Spleen (tissue), 11 donors: ENCODE measurements at regions not wholly inside any gene's neighbourhood (a gene's known extent, or its start where the extent isn't known, plus 50 kb on each side); places are given as distances from the start of the nearest gene placed in this dataset.

Experiments used
- DNase-seq: peaks from one replicate; pipeline ENCODE4 v3.0.0-alpha.2; 2020
- H3K27ac ChIP-seq, 8 donors: fragments of 200-600 bp; sonication (generic) in 7 of 8; 1 replicate in 4 of 8; 2 replicates in 4 of 8; pipeline versions ENCODE4 v1.5.0 to v1.8.0; 2016 to 2021; ENCODE audit warnings: inconsistent platforms in 4 of 8, mild to moderate bottlenecking in 4 of 8, moderate library complexity in 1 of 8
- H3K27me3 ChIP-seq, 7 donors: fragments of 200-600 bp; sonication (generic) in 6 of 7; replicated peaks in 1 of 7; 1 replicate in 4 of 7; 2 replicates in 3 of 7; pipeline versions ENCODE4 v1.5.0 to v1.8.0; 2016 to 2021; ENCODE audit warnings: inconsistent platforms in 3 of 7, mild to moderate bottlenecking in 1 of 7
- H3K36me3 ChIP-seq, 6 donors: fragments of 200-600 bp; sonication (generic) in 5 of 6; 1 replicate in 4 of 6; 2 replicates in 2 of 6; pipeline versions ENCODE4 v1.5.0 to v1.8.0; 2016 to 2021; ENCODE audit warnings: inconsistent platforms in 2 of 6
- H3K4me1 ChIP-seq, 6 donors: fragments of 200-600 bp; sonication (generic) in 5 of 6; 1 replicate in 3 of 6; 2 replicates in 3 of 6; pipeline versions ENCODE4 v1.5.0 to v1.8.0; 2016 to 2021; ENCODE audit warnings: inconsistent platforms in 3 of 6
- H3K4me3 ChIP-seq, 8 donors: fragments of 200-600 bp; sonication (generic) in 7 of 8; 1 replicate in 4 of 8; 2 replicates in 4 of 8; pipeline versions ENCODE4 v1.5.0 to v1.8.0; 2016 to 2021; ENCODE audit warnings: inconsistent platforms in 4 of 8, mild to moderate bottlenecking in 4 of 8, moderate library complexity in 2 of 8
- H3K9me3 ChIP-seq, 8 donors: fragments of 200-600 bp; sonication (generic) in 7 of 8; 1 replicate in 4 of 8; 2 replicates in 4 of 8; pipeline versions ENCODE4 v1.5.0 to v1.8.0; 2016 to 2021; ENCODE audit warnings: inconsistent platforms in 4 of 8
- POLR2A ChIP-seq, 3 donors: fragments of 450-650 bp; IDR thresholded peaks; one replicate each; pipeline ENCODE4 v1.5.1; 2017; ENCODE audit warnings: antibody characterized with exemption in 3 of 3, mild to moderate bottlenecking in 1 of 3
- POLR2AphosphoS5 ChIP-seq, 3 donors: sonication (generic); formaldehyde crosslinking; IDR thresholded peaks; one replicate each; pipeline ENCODE4 v1.5.1; 2017; ENCODE audit warnings: antibody characterized with exemption in 3 of 3
- WGBS, 5 donors: extraction: QIAGEN DNeasy Blood & Tissue Kit in 3 of 5; methylation state at CpG; one replicate each; pipeline versions ENCODE4 v1.1.5 to v1.1.7; 2013 to 2018; 5-methylcytosine and 5-hydroxymethylcytosine counted together
- intact Hi-C: fragments of 100-400 bp; cut with DNase I; formaldehyde crosslinking; loops from one replicate; pipeline ENCODE4 v1.15.0; 2023; ENCODE audit warnings: low total_unique reads
- TF ChIP-seq, protein P1 (sequence below), 11 experiments: fragments of 200-600 bp in 7 of 11; fragments of 450-650 bp in 4 of 11; sonication (generic) in 4 of 11; IDR thresholded peaks in 8 of 11; conservative IDR thresholded peaks in 3 of 11; 1 replicate in 7 of 11; 2 replicates in 4 of 11; pipeline versions ENCODE4 v1.4.0 to v1.8.0; 2016 to 2021; ENCODE audit warnings: antibody characterized with exemption in 11 of 11, inconsistent platforms in 4 of 11, mild to moderate bottlenecking in 1 of 11
- donor health status: healthy with polysubstance abuse.
- donor health status: DM: no; HTN: no; CAD: no; lungs with moderate emphysema.
- donor health status: DM: no; HTN: no; CAD: no.
- donor health status: Bipolar disorder and iron deficiency.
- donor health status: healthy.
- donor health status: DM: no; HTN: no; CAD: no.
- donor health status: DM: yes; HTN: yes; CAD: no.

DNA sequence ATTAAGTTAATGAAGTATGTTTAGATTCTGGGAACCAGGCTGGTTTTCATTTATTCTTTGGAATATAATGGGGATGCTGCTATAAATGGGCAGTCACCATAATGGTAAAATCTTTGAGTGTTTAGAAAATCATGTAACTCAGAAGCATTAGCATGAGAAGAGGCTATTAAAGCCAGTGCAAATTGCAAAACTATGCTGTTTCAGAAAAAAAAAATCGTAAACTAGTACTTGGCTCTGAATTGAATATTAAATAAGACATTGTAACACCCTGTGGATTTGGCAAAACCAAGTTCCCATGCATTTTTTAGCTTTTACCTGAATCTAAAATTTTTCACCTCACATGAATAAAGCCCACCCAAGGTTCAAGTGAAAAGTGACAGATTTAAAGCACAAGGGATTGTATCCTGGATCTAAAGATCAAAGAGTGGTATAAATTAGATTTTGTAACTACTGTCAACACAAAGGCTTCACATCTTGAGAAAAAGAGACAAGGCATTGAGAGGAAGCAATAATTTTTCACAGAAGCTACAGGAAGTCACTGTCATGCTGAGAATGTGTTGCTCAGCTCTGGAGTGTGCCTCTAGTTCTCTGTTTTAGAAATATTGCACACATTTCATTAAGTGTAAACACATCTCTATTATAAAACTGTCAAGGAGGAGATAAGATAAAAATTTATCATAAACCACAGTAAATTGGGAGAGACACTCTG, 142.2 kb downstream of the ABCA8 start:
- intact Hi-C loops: no loop called here
- Histone ChIP-seq H3K4me3 (no peak overlapping the region), H3K36me3 (no peaks in the 10 kb centered on the region), H3K4me1 (peaks cover 0 to 8% (median 0%) of the 10 kb centered on the region in 6 donors), H3K9me3 (peaks cover 0 to 14% (median 10%) of the 10 kb centered on the region in 8 donors), H3K27ac (peak overlapping the region in 4 of 8 donors; percentile 41 to 54 (median 46)), H3K27me3 (no peaks in the 10 kb centered on the region)
- 12 to 20% (median 18%) methylated on average over 1 of the region's 1 CpG for WGBS, 5 donors
- TF ChIP-seq, protein P1, sequence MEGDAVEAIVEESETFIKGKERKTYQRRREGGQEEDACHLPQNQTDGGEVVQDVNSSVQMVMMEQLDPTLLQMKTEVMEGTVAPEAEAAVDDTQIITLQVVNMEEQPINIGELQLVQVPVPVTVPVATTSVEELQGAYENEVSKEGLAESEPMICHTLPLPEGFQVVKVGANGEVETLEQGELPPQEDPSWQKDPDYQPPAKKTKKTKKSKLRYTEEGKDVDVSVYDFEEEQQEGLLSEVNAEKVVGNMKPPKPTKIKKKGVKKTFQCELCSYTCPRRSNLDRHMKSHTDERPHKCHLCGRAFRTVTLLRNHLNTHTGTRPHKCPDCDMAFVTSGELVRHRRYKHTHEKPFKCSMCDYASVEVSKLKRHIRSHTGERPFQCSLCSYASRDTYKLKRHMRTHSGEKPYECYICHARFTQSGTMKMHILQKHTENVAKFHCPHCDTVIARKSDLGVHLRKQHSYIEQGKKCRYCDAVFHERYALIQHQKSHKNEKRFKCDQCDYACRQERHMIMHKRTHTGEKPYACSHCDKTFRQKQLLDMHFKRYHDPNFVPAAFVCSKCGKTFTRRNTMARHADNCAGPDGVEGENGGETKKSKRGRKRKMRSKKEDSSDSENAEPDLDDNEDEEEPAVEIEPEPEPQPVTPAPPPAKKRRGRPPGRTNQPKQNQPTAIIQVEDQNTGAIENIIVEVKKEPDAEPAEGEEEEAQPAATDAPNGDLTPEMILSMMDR (IDR thresholded peaks at IDR 0.05 in 8 of 11, conservative IDR thresholded peaks at IDR 0.05 in 3 of 11): no peak
- TF ChIP-seq POLR2AphosphoS5 (IDR thresholded peaks at IDR 0.05): no peak
- no peak for TF ChIP-seq POLR2A (IDR thresholded peaks at IDR 0.05)
- DNase-seq: no peak

DNA sequence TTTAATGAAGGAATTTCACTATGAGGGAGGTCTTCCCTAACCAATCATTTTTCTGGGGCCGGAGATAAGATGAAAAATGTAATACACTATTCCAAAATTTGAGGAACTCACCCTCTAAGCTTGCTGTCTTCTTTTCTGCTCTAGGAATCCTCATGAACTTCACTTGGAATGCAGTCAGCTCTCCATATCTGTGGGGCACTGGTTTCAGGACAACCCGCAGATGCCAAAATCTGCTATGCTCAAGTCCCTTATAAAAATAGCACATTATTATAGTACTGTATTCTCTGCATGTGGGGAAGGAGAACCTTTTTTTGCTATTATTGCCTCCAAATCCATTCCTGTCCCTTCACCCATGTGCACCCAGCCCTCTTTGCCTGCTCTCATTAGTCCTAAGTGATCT, 146.0 kb downstream of the ABCA8 start:
- Histone ChIP-seq H3K36me3 (no peaks in the 10 kb centered on the region), H3K4me1 (peaks cover 0 to 8% (median 0%) of the 10 kb centered on the region in 6 donors), H3K4me3 (no peak overlapping the region), H3K27me3 (no peaks in the 10 kb centered on the region), H3K9me3 (peaks cover 0 to 14% (median 10%) of the 10 kb centered on the region in 8 donors), H3K27ac (no peak overlapping the region)
- no peak for DNase-seq
- WGBS, 5 donors: 78 to 95% (median 92%) methylated on average over 2 of the region's 2 CpGs
- intact Hi-C loops: no loop called here
- TF ChIP-seq POLR2A (IDR thresholded peaks at IDR 0.05) (no peak), POLR2AphosphoS5 (IDR thresholded peaks at IDR 0.05) (no peak)
- TF ChIP-seq, protein P1 (IDR thresholded peaks at IDR 0.05 in 8 of 11, conservative IDR thresholded peaks at IDR 0.05 in 3 of 11): no peak

DNA sequence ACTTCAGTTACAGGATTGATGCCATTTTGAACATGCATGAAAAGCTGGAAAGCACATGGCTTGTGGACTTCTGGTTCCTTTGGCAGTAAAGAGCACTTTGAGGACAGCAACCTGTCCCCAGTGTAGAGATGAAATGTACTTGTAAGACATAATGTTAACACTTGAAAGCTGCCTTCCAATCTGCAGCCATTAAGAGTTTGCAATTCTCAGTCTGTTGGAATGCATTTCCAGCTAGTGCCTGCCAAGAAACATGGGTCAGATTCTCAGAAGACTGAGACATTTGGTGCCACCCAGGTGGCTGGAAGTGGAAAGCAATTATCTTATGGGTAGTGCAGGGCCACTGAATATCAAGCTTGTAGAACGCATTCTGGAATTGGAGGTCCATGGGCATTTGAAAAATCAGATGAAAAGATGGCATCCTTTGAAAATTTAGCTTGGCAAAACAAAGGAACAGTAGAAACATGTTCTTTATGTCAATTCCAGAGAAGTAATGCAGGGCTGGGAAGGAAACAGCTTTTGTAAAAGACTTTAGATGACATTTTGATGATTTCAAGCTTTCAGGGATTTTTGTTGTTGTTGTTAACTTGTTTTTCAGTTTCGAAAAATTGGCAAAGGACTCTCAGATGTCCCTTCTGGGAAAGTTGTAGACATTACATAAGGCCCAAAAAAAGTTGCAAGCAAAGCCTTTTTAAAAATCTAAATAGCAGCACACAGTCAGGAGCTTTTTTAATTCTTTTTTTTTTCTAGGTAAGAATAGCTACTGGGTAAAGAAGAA, 147.0 kb downstream of the ABCA8 start:
- intact Hi-C loops: no loop called here
- no peak for DNase-seq
- no peak overlapping the region for H3K4me3 ChIP-seq
- no peaks in the 10 kb centered on the region for H3K27me3 ChIP-seq
- peaks cover 0 to 14% (median 10%) of the 10 kb centered on the region in 8 donors for H3K9me3 ChIP-seq
- no peaks in the 10 kb centered on the region for H3K36me3 ChIP-seq
- TF ChIP-seq, protein P1 (IDR thresholded peaks at IDR 0.05 in 8 of 11, conservative IDR thresholded peaks at IDR 0.05 in 3 of 11): no peak
- TF ChIP-seq POLR2A (IDR thresholded peaks at IDR 0.05) (no peak), POLR2AphosphoS5 (IDR thresholded peaks at IDR 0.05) (no peak)
- 71 to 85% (median 76%) methylated on average over 2 of the region's 2 CpGs for WGBS, 5 donors
- peaks cover 0 to 7% (median 0%) of the 10 kb centered on the region in 6 donors for H3K4me1 ChIP-seq
- peak overlapping the region in 2 of 8 donors; percentile 10 to 36 for H3K27ac ChIP-seq

DNA sequence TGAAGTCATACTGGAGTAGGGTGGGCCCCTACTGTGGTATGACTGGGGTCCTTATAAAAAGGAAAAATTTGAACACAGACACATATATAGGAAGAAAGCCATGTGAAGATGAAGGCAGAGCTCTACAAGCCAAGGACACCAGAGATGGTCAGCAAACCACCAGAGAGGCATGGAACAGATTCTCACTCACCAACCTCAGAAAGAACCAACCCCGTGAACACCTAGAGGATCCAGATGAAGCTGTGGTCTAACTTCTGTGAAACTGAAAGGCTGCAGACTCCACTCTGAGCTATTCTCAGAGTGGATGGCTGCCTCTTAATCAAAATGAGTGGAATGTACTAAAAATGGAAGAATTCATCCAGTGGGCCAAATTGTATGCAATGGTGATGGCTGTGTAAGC, 149.6 kb downstream of the ABCA8 start:
- Histone ChIP-seq H3K36me3 (no peaks in the 10 kb centered on the region), H3K4me1 (no peaks in the 10 kb centered on the region), H3K27ac (no peak overlapping the region), H3K4me3 (no peak overlapping the region), H3K27me3 (no peaks in the 10 kb centered on the region), H3K9me3 (no peaks in the 10 kb centered on the region)
- intact Hi-C loops: no loop called here
- WGBS, 5 donors: 76 to 100% (median 85%) methylated on average over 1 of the region's 1 CpG
- no peak for TF ChIP-seq POLR2A (IDR thresholded peaks at IDR 0.05)
- TF ChIP-seq POLR2AphosphoS5 (IDR thresholded peaks at IDR 0.05): no peak
- TF ChIP-seq, protein P1 (IDR thresholded peaks at IDR 0.05 in 8 of 11, conservative IDR thresholded peaks at IDR 0.05 in 3 of 11): no peak
- DNase-seq: no peak
